GM18861 (cell line): ENCODE measurements at regions not wholly inside any gene's neighbourhood (a gene's known extent, or its start where the extent isn't known, plus 50 kb on each side); places are given as distances from the start of the nearest gene placed in this dataset.
"Not testable (repeated sequence)": the region's sequence is repeated elsewhere in the genome, so short reads cannot be mapped to it uniquely, and the experiment has no call there.

Experiments used
- ATAC-seq: cut with Tn5 transposase; IDR thresholded peaks from one replicate; pipeline ENCODE4 v1.9.1; 2021; ENCODE audit not compliant: unreplicated experiment

DNA sequence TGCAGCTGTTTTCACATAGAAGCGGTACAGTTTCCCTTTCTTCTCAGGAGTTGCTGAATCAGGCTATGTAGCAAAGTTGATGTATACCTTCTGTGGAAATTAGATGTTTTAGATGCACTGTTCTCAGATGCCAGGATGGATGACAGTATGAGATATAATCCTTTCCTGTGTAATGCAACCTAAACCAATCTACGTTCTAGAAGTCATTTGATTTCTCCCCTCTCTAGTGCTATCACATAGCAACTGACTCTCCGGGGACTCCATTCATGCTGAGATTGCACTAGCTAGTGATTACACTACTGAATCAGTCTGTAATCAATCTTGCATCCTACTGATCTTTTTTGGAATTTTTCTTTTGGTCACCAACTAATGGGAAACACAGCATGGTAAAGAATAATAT lies 1881.7 kb downstream of the PCDH7 start:
- ATAC-seq, result no peak

DNA sequence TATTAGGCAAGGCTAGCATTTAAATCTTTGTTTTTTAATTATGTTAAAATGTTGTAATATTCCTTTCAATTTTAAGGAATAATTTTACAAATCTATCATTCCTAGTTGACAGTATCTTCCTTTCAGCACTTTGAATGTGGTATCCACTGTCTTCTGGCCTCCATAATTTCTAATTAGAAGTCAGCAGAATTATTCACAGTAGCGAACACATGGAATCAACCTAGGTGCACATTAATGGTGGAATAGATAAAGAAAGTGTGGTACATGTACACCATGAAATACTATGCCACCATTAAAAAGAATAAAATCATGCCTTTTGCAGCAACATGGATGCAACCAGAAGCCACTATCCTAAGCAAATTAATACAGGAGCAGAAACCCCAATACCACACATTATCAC lies 1887.8 kb downstream of the PCDH7 start:
- ATAC-seq, result no peak

DNA sequence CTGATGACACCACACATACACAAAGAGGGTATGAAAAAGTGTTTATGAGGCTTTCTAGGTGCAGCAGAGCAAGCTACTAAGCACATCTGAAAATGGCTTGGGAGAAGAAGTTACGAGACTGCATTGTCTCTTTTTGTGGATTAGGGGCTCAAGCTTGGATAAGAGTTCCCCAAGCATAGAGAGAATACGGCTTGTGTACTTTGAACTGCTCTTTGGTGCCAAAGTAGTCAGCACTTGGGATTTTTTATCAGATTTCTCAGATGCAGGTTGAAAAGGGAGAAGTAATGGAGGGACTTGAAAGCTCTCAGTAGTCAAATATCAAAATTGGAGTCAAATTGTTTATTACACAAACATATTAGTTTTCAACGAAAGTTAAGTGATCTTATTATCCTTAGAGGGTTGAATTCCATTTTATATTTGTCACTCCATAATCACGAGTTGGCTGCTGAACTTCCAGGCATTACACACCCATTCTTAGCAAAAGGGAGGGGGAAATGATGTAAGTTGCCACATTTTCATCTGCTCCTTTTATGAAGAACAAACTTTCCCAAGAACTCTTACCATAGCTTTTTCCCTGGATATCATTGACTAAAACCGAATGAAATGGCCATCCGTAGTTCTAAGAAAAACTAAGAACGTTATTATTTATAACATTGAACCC lies 1904.9 kb downstream of the PCDH7 start:
- ATAC-seq, result no peak

DNA sequence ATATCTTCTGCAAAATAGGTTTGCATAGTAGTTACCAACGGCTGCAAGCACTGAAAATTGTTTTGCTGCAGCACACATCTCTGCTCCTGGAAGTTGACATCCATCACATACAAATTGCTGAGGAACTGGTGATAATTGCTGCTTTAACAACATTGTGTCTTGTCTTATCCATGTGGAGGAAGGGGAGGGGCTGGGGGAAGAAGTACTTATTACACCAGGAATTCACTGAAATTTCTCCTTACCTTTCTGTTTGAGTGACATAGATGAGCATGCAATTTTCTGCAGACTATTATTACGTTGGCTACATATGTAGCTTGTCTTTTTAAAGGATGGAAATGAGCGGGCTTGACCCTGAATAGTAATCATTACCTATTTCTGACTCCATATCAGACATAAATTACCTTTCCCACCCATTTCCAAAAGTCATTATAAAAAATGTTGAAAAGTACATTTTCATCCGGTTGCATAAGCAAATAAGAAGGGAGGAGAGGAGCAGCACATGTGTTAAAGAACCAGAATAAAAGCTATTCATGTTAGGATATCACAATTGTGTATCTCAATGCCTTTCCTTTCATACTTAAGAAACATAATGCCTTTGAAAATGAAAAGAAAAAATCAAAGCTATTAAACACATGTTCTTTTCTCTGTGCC lies 1905.6 kb downstream of the PCDH7 start:
- no peak for ATAC-seq

DNA sequence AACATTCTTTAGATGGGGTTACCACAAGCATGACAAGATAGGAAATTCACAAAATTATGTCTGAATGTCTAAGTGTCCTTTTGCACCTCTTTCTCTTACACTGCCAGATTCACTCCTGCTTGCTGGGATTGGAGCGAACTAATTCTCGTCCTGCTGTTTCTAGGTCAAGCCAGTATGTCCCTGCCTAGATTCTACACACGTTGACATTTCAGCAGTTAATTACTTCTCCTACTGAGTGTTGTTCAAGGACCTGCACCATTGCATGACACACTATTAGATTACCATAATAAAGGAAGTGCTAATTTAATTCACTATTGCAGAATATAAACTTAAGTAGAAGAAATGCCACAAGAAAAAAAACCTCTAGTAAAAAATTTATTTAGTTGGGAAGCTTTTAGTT lies 1911.7 kb downstream of the PCDH7 start:
- no peak for ATAC-seq

DNA sequence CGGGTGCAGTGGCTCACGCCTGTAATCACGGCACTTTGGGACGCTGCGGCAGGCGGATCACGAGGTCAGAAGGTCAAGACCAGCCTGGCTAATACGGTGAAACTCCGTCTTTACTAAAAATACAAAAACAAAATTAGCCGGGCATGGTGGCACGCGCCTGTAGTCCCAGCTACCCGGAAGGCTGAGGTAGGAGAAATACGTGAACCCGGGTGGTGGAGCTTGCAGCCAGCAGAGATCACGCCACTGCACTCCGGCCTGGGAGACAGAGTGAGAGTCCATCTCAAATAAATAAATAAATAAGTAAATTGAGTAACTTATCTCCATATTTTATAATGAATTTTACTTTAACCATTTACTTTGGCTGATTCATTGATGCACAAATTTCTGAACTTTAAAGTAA lies 1913.3 kb downstream of the PCDH7 start:
- no peak for ATAC-seq

DNA sequence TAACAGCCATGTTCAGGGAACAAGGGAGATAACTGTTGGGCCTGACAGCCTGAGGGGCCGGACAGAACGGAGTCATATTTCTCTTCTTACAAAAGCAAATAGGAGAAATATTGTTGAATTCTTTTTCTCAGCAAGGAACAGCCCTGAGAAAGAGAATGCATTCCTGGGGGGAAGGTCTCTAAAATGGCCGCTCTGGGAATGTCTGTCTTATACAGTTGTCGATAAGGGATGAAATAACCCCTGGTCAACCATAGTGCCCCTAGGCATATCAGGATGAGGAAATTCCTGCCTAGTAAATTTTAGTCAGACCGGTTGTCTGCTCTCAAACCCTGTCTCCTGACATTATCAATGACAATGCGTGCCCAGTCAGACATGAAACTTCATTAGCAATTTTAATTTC lies 1925.5 kb downstream of the PCDH7 start:
- ATAC-seq, result no peak

DNA sequence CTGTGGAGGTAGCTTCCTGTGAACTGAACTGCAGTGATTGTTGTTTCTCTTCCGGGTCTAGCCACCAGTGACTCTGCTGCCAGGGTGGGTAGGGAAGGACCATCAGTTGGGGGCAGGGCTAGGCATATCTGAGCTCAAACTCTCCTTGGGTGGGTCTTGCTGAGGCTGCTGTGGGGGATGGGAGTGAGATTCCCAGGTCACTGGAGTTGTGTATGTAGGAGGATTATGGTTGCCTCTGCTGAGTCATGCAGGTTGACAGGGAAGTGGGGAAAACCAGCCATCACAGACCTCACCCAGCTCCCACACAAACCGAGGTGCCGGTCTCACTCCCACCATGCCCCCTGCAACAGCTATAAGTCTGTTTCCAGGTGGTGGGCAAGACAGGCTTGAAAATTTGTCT lies 1937.8 kb downstream of the PCDH7 start:
- no peak for ATAC-seq

DNA sequence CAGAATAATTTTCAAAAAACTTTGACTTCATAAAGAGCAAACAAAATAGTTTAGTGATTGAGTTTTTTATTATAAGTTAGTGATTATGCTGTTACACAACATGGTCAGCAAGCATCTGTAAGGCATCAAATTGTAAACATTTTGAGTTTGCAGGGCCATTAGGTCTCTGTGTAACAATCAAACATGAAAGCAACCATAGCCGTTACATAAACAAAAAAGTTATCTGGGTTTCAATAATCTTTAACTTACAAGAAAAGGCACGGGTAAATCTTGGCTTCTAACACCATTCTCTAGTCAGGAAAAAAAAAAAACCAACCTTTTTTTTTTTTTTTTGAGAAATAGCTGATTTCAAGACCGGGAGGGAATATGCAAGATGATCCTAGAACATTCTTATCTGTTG lies 1941.1 kb downstream of the PCDH7 start:
- no peak for ATAC-seq

DNA sequence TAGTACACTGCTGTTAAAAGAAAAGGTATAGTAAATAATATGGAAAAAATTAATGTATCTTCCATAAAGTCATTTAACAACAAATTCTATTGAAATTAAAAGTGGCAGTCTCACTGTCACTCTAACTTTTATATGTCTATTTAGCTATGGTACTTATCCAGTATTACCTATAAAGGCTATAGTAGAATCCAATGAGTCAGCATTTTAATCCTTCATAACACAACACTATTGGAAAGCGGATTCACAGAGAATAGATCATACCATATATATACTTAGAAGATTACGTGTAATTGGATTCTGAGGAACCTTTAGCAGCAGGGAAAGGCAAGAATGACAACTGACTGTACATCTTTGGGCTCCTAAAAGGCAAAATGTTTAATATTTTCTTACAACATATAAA lies 1942.6 kb downstream of the PCDH7 start:
- ATAC-seq, result no peak

DNA sequence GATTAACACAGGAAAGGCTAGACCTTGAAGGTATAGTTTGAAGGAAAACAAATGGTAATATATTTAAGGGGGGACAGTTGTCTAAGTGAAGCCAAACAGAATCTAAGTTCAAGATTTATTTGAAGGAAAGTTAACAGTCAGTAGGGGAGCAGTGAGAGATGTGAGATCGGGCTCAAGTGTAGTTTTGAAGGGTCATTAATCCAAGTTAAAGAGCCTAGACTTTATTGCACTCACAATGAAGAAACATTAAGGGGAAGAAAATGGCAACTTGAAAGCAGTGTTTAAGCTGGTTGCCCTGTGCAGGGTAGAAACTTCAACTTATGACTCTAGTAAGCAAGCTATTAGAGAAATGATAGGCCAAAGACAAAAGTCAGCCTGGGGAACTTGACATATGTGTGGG lies 1952.2 kb downstream of the PCDH7 start:
- no peak for ATAC-seq

DNA sequence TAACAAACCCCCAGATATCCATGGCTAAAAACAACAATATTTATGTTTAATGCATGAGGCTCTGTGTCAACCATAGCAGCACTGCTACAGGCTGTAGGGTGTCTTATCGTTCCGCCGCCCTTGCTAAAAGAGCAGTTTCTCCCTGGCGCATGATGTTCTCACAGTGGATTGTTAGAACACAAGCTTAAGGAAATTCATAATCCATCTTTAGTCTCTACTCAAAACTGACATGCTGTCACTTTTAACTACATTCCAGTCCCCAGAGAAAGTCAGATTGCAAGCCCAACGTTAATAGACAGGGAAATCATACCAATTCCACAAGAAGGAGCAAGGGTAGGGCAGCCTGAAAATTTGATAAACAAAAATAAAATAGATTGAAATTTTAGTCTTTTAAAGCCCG lies 1960.8 kb downstream of the PCDH7 start:
- ATAC-seq, result no peak

DNA sequence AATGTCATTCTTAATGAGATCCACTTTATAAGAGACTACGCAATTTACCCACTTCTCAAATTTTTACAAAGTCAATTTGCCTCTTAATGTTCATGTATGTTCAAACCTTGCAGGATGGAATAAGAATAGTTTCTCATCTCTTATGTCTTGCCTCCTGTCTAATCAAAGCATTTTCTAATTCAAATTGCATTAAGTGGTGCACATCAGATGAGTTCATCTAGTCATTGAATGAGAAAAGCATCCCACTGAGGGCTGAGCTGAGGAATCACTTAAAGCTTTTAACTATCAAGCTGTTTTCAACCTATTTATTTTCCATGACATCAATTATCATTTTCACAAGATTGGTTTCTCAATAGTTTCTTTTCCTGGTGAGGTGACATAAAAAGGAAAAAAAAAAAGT lies 1964.0 kb downstream of the PCDH7 start:
- ATAC-seq, result no peak

DNA sequence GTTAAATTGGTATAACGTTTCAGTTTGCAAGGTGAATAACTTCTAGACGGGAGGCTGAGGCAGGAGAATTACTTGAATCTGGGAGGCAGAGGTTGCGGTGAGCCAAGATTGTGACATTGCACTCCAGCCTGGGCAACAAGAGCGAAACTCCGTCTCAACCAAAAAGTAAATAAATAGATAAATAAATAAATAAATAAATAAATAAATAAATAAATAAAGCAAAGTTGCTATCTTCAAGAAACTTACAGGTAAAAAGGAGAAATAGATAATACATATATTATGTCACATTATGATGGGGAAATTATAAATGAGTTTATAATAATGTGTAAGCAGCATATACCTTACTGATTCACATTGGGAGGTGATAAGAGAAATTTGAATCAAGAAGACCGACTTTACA lies 1966.0 kb downstream of the PCDH7 start:
- ATAC-seq, result no peak

DNA sequence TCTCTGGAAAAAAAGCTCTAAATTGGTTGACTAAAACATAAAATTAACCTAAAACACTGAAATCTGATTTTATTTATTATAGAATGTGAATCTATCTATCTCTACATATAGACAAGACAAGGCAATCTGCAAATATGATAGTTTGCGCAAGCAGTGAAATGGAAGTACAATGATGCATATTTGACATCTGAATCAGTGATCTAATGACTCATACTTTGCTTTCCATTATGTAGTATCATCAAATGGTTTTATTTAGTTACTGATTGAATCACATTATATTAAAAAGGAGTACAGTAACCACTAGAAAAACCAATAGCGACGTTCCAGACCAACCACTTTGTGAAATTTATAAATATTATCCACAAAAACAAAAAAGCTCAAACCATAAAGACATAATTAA lies 1969.3 kb downstream of the PCDH7 start:
- ATAC-seq, result no peak

DNA sequence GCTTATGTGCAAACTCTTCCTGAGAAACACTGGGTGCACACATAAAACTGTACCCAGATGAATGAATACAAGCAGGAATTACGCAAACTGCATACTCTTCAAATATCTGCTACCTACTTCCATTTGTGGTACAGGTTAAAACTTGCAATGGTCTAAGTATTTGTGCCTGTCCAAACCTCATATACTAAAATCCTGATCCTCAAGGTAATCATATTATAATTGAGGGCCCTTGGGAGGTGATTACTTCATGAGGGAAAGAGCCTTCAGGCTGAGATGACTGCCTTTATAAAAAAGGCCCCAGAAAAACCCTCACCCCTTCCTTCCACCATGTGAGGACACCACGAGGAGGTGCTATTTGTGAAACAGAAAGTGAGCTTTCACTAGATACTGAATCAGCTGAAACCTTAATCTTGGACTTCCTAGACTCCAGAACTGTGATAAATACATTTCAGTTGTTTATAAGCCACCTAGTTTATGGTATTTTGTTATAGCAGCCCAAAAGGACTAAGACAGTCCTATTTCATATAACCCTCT lies 1977.2 kb downstream of the PCDH7 start:
- ATAC-seq, result no peak

DNA sequence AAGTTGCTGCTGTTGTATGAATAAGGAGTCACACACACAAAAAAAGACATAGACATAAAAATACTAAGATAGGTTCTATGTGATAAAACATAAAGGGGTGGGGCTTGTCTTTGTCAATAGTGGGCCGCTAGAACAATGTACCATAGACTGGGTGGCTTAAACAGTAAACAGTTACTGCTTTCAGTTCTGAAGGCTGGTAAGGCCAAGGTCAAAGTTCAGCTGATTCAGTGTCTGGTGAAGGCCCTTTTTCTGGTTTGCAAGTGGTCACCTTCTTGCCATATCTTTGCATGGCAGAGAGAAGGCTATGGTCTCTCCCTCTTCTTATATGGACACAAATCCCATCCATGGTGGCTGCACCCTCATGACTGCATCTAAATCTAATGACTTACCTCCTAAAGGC lies 1980.7 kb downstream of the PCDH7 start:
- ATAC-seq, result no peak

DNA sequence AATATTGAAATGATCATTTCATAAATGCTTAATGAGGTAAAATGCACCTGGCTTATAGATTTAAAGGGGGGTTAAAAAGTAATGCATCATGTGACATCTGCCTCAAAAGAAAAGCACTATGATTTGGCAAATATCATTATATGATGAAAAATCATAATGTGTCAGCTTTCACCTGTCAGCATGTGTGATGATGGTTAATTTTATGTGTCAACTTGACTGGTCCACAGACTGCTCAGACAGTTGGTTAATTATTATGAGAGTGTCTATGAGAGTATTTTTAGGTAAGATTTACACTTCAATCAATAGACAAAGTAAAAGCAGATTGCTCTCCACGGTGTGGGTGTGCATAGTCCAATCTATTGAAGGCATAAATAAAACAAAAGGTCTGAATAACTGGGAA lies 1986.7 kb downstream of the PCDH7 start:
- no peak for ATAC-seq

DNA sequence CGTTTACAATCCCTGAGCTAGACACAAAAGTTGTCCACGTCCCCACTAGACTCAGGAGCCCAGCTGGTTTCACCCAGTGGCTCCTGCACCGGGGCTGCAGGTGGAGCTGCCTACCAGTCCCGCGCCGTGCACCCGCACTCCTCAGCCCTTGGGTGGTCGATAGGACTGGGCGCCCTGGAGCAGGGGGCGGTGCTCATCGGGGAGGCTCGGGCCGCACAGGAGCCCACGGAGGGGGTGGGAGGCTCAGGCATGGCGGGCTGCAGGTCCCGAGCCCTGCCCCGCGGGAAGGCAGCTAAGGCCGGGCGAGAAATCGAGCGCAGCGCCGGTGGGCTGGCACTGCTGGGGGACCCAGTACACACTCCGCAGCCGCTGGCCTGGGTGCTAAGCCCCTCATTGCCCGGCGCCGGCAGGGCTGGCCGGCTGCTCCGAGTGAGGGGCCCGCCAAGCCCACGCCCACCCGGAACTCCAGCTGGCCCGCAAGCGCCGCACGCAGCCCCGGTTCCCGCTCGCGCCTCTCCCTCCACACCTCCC lies 1996.0 kb downstream of the PCDH7 start:
- ATAC-seq, result not testable (repeated sequence)

DNA sequence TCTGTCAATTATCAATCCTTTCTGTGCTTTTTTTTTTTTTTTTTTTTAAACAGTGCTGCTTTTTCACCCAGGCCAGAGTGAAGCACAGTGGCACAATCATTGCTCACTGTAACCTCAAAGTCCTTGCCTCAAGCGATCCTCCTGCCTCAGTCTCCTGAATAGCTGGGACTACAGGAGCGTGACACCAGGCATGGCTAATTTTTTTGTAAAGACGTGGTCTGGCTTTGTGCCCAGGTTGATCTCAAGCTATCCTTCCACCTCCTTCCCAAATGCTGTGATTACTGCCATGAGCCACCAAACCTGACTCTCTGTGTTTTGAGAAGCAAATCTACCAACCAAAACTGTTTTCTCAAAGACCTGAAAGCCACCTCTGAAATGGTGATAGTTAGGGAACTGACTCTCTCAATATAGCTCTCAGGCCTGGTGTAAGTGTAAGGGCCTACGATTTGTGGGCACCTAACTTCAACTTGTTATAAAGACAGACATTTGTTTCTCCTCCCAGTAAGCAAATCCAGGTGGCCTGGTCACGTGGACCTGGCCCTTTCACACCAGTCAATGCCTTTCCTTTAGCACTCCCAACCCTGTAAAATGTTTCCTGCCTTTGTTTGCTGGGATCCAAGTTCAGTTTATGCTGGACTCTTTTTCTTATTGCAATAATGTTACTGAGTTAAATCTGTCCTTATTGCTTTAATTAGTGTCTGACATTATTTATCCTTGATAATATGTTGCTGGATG lies 2015.9 kb downstream of the PCDH7 start:
- ATAC-seq, result no peak

DNA sequence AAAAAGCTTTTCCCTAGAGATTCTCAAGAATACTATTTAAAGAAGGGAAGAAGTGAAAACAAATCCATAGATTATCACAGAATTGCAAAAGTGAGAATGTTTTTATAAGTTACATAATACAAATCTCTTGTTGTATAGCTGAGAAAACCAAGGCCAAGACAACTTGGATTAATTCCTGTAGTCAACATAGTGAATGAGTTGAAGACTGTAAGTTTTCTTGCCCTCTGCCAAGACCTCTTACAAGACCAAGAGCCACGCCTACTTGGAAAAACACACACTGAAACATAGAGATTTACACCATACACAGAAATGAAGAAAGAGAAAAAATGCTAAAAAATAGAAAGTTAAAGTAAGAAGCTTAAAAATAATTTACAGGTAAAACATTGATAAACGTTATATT lies 2024.0 kb downstream of the PCDH7 start:
- no peak for ATAC-seq

DNA sequence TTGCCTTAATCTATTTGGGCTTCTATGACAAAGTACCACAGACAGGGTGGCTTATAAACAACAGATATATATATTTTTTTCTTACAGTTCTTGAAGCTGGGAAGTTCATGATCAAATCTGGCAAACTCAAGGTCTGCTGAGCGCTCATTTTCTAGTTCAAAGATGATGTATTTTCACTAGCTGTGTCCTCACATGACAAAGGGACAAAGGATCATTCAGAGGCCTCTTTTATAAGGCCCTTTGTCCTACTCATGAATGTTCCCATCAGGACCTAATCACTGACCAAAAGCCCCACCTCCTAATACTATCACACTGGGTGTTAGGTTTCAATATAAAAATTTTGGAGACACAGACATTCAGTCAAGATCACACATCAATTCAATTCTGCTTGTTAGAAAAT lies 2025.2 kb downstream of the PCDH7 start:
- ATAC-seq, result no peak
